Gastroesophageal sphincter (tissue), 3 donors: ENCODE measurements at regions not wholly inside any gene's neighbourhood (a gene's known extent, or its start where the extent isn't known, plus 50 kb on each side); places are given as distances from the start of the nearest gene placed in this dataset.
"Not testable (repeated sequence)": the region's sequence is repeated elsewhere in the genome, so short reads cannot be mapped to it uniquely, and the experiment has no call there.

ENCODE experiments used
- POLR2AphosphoS5 ChIP-seq: sonication (generic); formaldehyde crosslinking; IDR thresholded peaks from one replicate; pipeline ENCODE4 v1.6.1; 2017; ENCODE audit warnings: antibody characterized with exemption
- TF ChIP-seq, protein P1 (sequence below), 4 experiments: fragments of 200-600 bp in 2 of 4; fragments of 450-650 bp in 2 of 4; sonication (generic) in 1 of 4; IDR thresholded peaks; one replicate each; pipeline ENCODE4 v1.5.1; 2017 to 2019; ENCODE audit warnings: antibody characterized with exemption in 4 of 4, mild to moderate bottlenecking in 2 of 4, moderate library complexity in 2 of 4

DNA sequence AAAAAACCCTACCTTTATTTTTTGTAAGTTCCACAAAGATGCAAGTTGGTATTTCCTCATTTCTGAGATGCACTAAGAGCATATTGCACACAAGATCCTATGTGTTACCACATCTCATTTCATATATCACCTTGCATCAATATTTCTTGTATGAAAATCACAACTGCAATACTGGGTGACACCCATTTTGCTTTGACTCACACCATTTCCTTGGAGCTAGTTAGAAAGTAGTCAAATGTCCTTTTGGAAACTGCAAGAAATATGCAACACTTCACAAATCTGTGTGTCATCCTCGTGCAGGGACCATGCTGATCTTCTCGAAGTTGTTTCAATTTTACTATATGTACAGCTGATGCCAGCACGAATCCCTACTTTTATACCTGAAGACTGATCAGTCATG is 94.6 kb upstream of the ACBD5 start:
- TF ChIP-seq, protein P1, sequence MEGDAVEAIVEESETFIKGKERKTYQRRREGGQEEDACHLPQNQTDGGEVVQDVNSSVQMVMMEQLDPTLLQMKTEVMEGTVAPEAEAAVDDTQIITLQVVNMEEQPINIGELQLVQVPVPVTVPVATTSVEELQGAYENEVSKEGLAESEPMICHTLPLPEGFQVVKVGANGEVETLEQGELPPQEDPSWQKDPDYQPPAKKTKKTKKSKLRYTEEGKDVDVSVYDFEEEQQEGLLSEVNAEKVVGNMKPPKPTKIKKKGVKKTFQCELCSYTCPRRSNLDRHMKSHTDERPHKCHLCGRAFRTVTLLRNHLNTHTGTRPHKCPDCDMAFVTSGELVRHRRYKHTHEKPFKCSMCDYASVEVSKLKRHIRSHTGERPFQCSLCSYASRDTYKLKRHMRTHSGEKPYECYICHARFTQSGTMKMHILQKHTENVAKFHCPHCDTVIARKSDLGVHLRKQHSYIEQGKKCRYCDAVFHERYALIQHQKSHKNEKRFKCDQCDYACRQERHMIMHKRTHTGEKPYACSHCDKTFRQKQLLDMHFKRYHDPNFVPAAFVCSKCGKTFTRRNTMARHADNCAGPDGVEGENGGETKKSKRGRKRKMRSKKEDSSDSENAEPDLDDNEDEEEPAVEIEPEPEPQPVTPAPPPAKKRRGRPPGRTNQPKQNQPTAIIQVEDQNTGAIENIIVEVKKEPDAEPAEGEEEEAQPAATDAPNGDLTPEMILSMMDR (IDR thresholded peaks at IDR 0.05), result not testable (repeated sequence)
- TF ChIP-seq POLR2AphosphoS5, result not testable (repeated sequence)
